ENCODE measurements at regions not wholly inside any gene's neighbourhood (a gene's known extent, or its start where the extent isn't known, plus 50 kb on each side); places are given as distances from the start of the nearest gene placed in this dataset.
A peak's percentile ranks its signal among the peaks of the same experiment; 100 is the strongest.

GRCh38 chr15:100806157-100806556, 73.5 kb upstream of the ALDH1A3 start:
- H3K36me3 Mint-ChIP-seq = peaks cover 0 to 5% of the 10 kb centered on the region in 2 donors

GRCh38 chr15:100807028-100807427, 72.6 kb upstream of the ALDH1A3 start:
- no peak for DNase-seq (ENCODE audit: low spot score in 2 of 2)
- Mint-ChIP-seq H3K9me3 (peaks cover 8 to 12% of the 10 kb centered on the region in 2 donors), H3K27ac (no peak overlapping the region), H3K36me3 (peaks cover 0 to 5% of the 10 kb centered on the region in 2 donors)
- no peak for ATAC-seq

More at GRCh38 chr15:100806157-100806556, 73.5 kb upstream of the ALDH1A3 start:
- no peak for DNase-seq (ENCODE audit: low spot score in 2 of 2)
- Mint-ChIP-seq H3K27ac (no peak overlapping the region), H3K9me3 (peaks cover 8 to 12% of the 10 kb centered on the region in 2 donors)
- ATAC-seq = peak in 1 of 2 donors; percentile 76

- ATAC-seq = no peak
- peaks cover 8 to 12% of the 10 kb centered on the region in 2 donors for H3K9me3 Mint-ChIP-seq
- no peak overlapping the region for H3K27ac Mint-ChIP-seq
- H3K36me3 Mint-ChIP-seq = peaks cover 0 to 5% of the 10 kb centered on the region in 2 donors
- DNase-seq (ENCODE audit: low spot score in 2 of 2) = no peak
These were observed 70.9 kb upstream of the ALDH1A3 start for GRCh38 chr15:100808691-100809090.

GRCh38 chr15:100809151-100809550, 70.5 kb upstream of the ALDH1A3 start:
- no peak overlapping the region for H3K27ac Mint-ChIP-seq
- H3K36me3 Mint-ChIP-seq = peaks cover 0 to 5% of the 10 kb centered on the region in 2 donors
- peaks cover 8 to 12% of the 10 kb centered on the region in 2 donors for H3K9me3 Mint-ChIP-seq
- ATAC-seq (no peak), DNase-seq (ENCODE audit: low spot score in 2 of 2) (no peak)

- ATAC-seq (no peak), DNase-seq (ENCODE audit: low spot score in 2 of 2) (no peak)
- peaks cover 8 to 12% of the 10 kb centered on the region in 2 donors for H3K9me3 Mint-ChIP-seq
- H3K27ac Mint-ChIP-seq = no peak overlapping the region
- peaks cover 0 to 5% of the 10 kb centered on the region in 2 donors for H3K36me3 Mint-ChIP-seq
These were observed 70.0 kb upstream of the ALDH1A3 start for GRCh38 chr15:100809587-100809986.

- H3K9me3 Mint-ChIP-seq = peaks cover 8 to 12% of the 10 kb centered on the region in 2 donors
- no peak for DNase-seq (ENCODE audit: low spot score in 2 of 2)
- peaks cover 0 to 5% of the 10 kb centered on the region in 2 donors for H3K36me3 Mint-ChIP-seq
- ATAC-seq = no peak
- no peak overlapping the region for H3K27ac Mint-ChIP-seq
These were observed 69.4 kb upstream of the ALDH1A3 start for GRCh38 chr15:100810229-100810628.

GRCh38 chr15:100810831-100811230, 68.8 kb upstream of the ALDH1A3 start:
- Mint-ChIP-seq H3K9me3 (peaks cover 10 to 17% of the 10 kb centered on the region in 2 donors), H3K27ac (no peak overlapping the region), H3K36me3 (peaks cover 3 to 9% of the 10 kb centered on the region in 2 donors)
- no peak for ATAC-seq
- no peak for DNase-seq (ENCODE audit: low spot score in 2 of 2)

GRCh38 chr15:100812802-100813201, 66.8 kb upstream of the ALDH1A3 start:
- Mint-ChIP-seq H3K9me3 (peaks cover 9 to 14% of the 10 kb centered on the region in 2 donors), H3K27ac (no peak overlapping the region), H3K36me3 (peaks cover 11 to 19% of the 10 kb centered on the region in 2 donors)
- ATAC-seq (no peak), DNase-seq (ENCODE audit: low spot score in 2 of 2) (no peak)

- Mint-ChIP-seq H3K36me3 (peaks cover 11 to 28% of the 10 kb centered on the region in 2 donors), H3K27ac (no peak overlapping the region), H3K9me3 (peaks cover 8 to 15% of the 10 kb centered on the region in 2 donors)
- ATAC-seq (no peak), DNase-seq (ENCODE audit: low spot score in 2 of 2) (no peak)
These were observed 60.7 kb upstream of the ALDH1A3 start for GRCh38 chr15:100818927-100819326.

GRCh38 chr15:100820528-100820927, 59.1 kb upstream of the ALDH1A3 start:
- no peak overlapping the region for H3K27ac Mint-ChIP-seq
- peaks cover 8 to 14% of the 10 kb centered on the region in 2 donors for H3K9me3 Mint-ChIP-seq
- DNase-seq (ENCODE audit: low spot score in 2 of 2) (no peak), ATAC-seq (no peak)
- peaks cover 10 to 27% of the 10 kb centered on the region in 2 donors for H3K36me3 Mint-ChIP-seq

- DNase-seq (ENCODE audit: low spot score in 2 of 2) (peak in 1 of 2 donors; percentile 12), ATAC-seq (peak; percentile 72 to 98)
- peaks cover 3 to 9% of the 10 kb centered on the region in 2 donors for H3K9me3 Mint-ChIP-seq
These were observed 58.3 kb upstream of the ALDH1A3 start for GRCh38 chr15:100821327-100821726.

GRCh38 chr15:100824211-100824610, 55.4 kb upstream of the ALDH1A3 start:
- H3K36me3 Mint-ChIP-seq = peaks cover 5 to 9% of the 10 kb centered on the region in 2 donors
- no peak for ATAC-seq
- no peak overlapping the region for H3K27ac Mint-ChIP-seq
- no peak for DNase-seq (ENCODE audit: low spot score in 2 of 2)
- H3K9me3 Mint-ChIP-seq = peaks cover 3 to 9% of the 10 kb centered on the region in 2 donors

More at GRCh38 chr15:100821327-100821726, 58.3 kb upstream of the ALDH1A3 start:
- H3K27ac Mint-ChIP-seq = no peak overlapping the region
- peaks cover 5 to 19% of the 10 kb centered on the region in 2 donors for H3K36me3 Mint-ChIP-seq

GRCh38 chr15:100829457-100829856, 50.2 kb upstream of the ALDH1A3 start:
- Mint-ChIP-seq H3K36me3 (no peaks in the 10 kb centered on the region), H3K27ac (no peak overlapping the region), H3K9me3 (no peaks in the 10 kb centered on the region)
- no peak for ATAC-seq
- DNase-seq (ENCODE audit: low spot score in 2 of 2) = no peak

Data from activated naive CD4-positive, alpha-beta T cell treated with anti-CD3 and anti-CD28 coated beads, Interleukin-2, amount 50 U/mL, for 72 hours (primary cell).